CD4-positive, alpha-beta T cell treated with Interleukin-15 for 4 hours (primary cell): ENCODE measurements at regions not wholly inside any gene's neighbourhood (a gene's known extent, or its start where the extent isn't known, plus 50 kb on each side); places are given as distances from the start of the nearest gene placed in this dataset.

Experiments
- DNase-seq: peaks from one replicate; pipeline ENCODE4 v3.0.0-alpha.2; 2020; ENCODE audit warnings: low spot score

- no peak for DNase-seq
These were observed 50.0 kb downstream of the PABIR2 start for GRCh38 chrX:134747006-134747405.

GRCh38 chrX:134746410-134746785 lies 50.6 kb downstream of the PABIR2 start:
- no peak for DNase-seq

GRCh38 chrX:134745636-134746409 lies 51.2 kb downstream of the PABIR2 start:
- DNase-seq, result no peak

- DNase-seq, result no peak
These were observed 53.9 kb downstream of the PABIR2 start for GRCh38 chrX:134743091-134743490.

GRCh38 chrX:134742573-134742972 lies 54.4 kb downstream of the PABIR2 start:
- DNase-seq, result no peak

- no peak for DNase-seq
These were observed 55.3 kb downstream of the PABIR2 start for GRCh38 chrX:134741746-134742145.

- no peak for DNase-seq
These were observed 57.8 kb downstream of the PABIR2 start for GRCh38 chrX:134738986-134739740.

- no peak for DNase-seq
These were observed 58.6 kb downstream of the PABIR2 start for GRCh38 chrX:134738445-134738844.

GRCh38 chrX:134737721-134738369 lies 59.2 kb downstream of the PABIR2 start:
- DNase-seq, result no peak

GRCh38 chrX:134737061-134737460 lies 59.9 kb downstream of the PABIR2 start:
- no peak for DNase-seq

- DNase-seq, result no peak
These were observed 60.6 kb downstream of the PABIR2 start for GRCh38 chrX:134736356-134736755.

GRCh38 chrX:134735015-134735414 lies 62.0 kb downstream of the PABIR2 start:
- DNase-seq, result no peak

GRCh38 chrX:134734466-134734952 lies 62.5 kb downstream of the PABIR2 start:
- no peak for DNase-seq

GRCh38 chrX:134733591-134733990 lies 63.4 kb downstream of the PABIR2 start:
- DNase-seq, result no peak

GRCh38 chrX:134732676-134733075 lies 64.3 kb downstream of the PABIR2 start:
- no peak for DNase-seq

- no peak for DNase-seq
These were observed 64.9 kb downstream of the PABIR2 start for GRCh38 chrX:134732152-134732551.

- no peak for DNase-seq
These were observed 69.1 kb upstream of the PLAC1 start for GRCh38 chrX:134727363-134727762.

- no peak for DNase-seq
These were observed 66.9 kb upstream of the PLAC1 start for GRCh38 chrX:134725103-134725690.

- no peak for DNase-seq
These were observed 63.7 kb upstream of the PLAC1 start for GRCh38 chrX:134721766-134722532.

- peak; percentile 0 for DNase-seq
These were observed 60.7 kb upstream of the PLAC1 start for GRCh38 chrX:134718966-134719317.

- no peak for DNase-seq
These were observed 60.1 kb upstream of the PLAC1 start for GRCh38 chrX:134718105-134718965.
